Testis (tissue), 2 donors: ENCODE measurements at regions not wholly inside any gene's neighbourhood (a gene's known extent, or its start where the extent isn't known, plus 50 kb on each side); places are given as distances from the start of the nearest gene placed in this dataset.
"Not testable (repeated sequence)": the region's sequence is repeated elsewhere in the genome, so short reads cannot be mapped to it uniquely, and the experiment has no call there.

ENCODE experiments used
- DNase-seq: peaks from one replicate; pipeline ENCODE4 v3.0.0-alpha.2; 2019
- H3K27ac ChIP-seq, 2 donors: fragments of 200-600 bp; sonication (generic); one replicate each; pipeline ENCODE4 v1.5.1; 2019
- H3K27me3 ChIP-seq: fragments of 200-600 bp; sonication (generic); one replicate; pipeline ENCODE4 v1.5.1; 2019
- H3K36me3 ChIP-seq: fragments of 200-600 bp; sonication (generic); one replicate; pipeline ENCODE4 v1.5.1; 2017; ENCODE audit warnings: low read depth; ENCODE audit errors: missing control alignments
- H3K4me1 ChIP-seq: fragments of 200-600 bp; sonication (generic); one replicate; pipeline ENCODE4 v1.5.1; 2019
- H3K4me3 ChIP-seq, 2 donors: fragments of 200-600 bp; sonication (generic); one replicate each; pipeline ENCODE4 v1.5.1; 2017 to 2019
- H3K9me3 ChIP-seq: fragments of 200-600 bp; sonication (generic); one replicate; pipeline ENCODE4 v1.5.1; 2017
- CTCF ChIP-seq, 3 experiments: fragments of 450-650 bp in 2 of 3; fragments of 200-600 bp in 1 of 3; sonication (generic) in 1 of 3; IDR thresholded peaks; one replicate each; pipeline ENCODE4 v1.5.1; 2016 to 2019; ENCODE audit warnings: antibody characterized with exemption in 3 of 3, mild to moderate bottlenecking in 2 of 3, moderate library complexity in 1 of 3
- POLR2A ChIP-seq: fragments of 450-650 bp; IDR thresholded peaks from one replicate; pipeline ENCODE4 v1.6.1; 2017; ENCODE audit warnings: antibody characterized with exemption, mild to moderate bottlenecking, moderate library complexity
- WGBS, 2 donors: methylation state at CpG; one replicate each; pipeline ENCODE4 v1.1.5; 2018; 5-methylcytosine and 5-hydroxymethylcytosine counted together
- intact Hi-C: fragments of 100-400 bp; cut with DNase I; formaldehyde crosslinking; loops from one replicate; pipeline ENCODE4 v1.15.1; 2023; ENCODE audit warnings: low total_unique reads

- WGBS, 2 donors: 66 to 82% methylated on average over 5 of the region's 5 CpGs
Observed at GRCh38 chr21:15211491-15212133, 146.8 kb upstream of the NRIP1 start.

DNA sequence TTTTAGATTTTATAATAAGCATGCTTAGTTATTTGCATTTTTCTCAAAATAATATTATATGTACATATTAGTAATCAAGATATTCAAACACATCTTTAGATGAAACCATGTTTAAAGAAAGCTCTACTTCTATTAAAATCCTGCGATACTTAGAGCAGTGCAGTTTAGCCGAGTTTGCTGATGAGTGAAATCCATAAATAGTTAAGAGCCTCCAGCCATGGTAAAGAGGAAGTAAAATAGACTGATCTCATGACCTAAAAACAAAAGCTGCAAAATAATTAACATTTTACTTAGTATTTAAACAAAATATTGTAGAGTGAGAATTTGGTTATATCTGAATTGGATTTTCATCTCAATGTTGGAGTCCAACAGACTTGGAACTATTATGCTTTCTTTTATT is 147.4 kb upstream of the NRIP1 start:
- H3K4me3 ChIP-seq: no peak overlapping the region
- no peaks in the 10 kb centered on the region for H3K9me3 ChIP-seq
- H3K4me1 ChIP-seq: no peaks in the 10 kb centered on the region
- no peak for DNase-seq
- no peak overlapping the region for H3K27ac ChIP-seq
- WGBS, 2 donors: 83 to 86% methylated on average over 2 of the region's 2 CpGs
- intact Hi-C loops: no loop called here
- no peaks in the 10 kb centered on the region for H3K27me3 ChIP-seq
- no peak for TF ChIP-seq POLR2A
- TF ChIP-seq CTCF (IDR thresholded peaks at IDR 0.05): no peak
- H3K36me3 ChIP-seq: no peaks in the 10 kb centered on the region

More at GRCh38 chr21:15211491-15212133, 146.8 kb upstream of the NRIP1 start:
- Histone ChIP-seq H3K9me3 (no peaks in the 10 kb centered on the region), H3K4me1 (no peaks in the 10 kb centered on the region), H3K4me3 (no peak overlapping the region), H3K36me3 (no peaks in the 10 kb centered on the region), H3K27ac (no peak overlapping the region), H3K27me3 (no peaks in the 10 kb centered on the region)
- intact Hi-C loops: no loop called here
- no peak for DNase-seq
- TF ChIP-seq POLR2A (no peak), CTCF (IDR thresholded peaks at IDR 0.05) (no peak)

GRCh38 chr21:15218476-15218875 is 153.7 kb upstream of the NRIP1 start:
- H3K36me3 ChIP-seq, H3K27ac ChIP-seq, H3K9me3 ChIP-seq, DNase-seq, H3K4me1 ChIP-seq, H3K4me3 ChIP-seq, H3K27me3 ChIP-seq, intact Hi-C loops: not testable (repeated sequence)
- 67% methylated on average over 2 of the region's 23 CpGs; no CpG with 5 or more reads in 1 of the 2 donors for WGBS, 2 donors

DNA sequence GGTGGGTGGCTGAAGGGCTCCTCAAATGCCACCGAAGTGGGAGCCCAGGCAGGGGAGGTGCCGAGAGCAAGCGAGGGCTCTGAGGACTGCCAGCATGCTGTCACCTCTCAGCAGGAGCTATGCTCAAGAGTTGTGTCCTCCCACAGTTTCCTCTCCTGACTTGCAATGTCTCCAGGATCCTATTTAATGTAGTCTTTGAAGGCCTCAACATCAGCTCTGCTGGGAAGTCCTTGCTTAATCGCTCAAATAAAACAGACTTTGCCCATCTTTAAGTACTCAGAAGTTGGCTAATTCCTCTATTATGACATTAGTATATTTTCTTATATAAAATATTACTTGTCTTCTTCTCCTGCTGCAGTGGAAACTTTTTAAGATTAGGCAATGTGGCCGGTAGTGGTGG is 154.2 kb upstream of the NRIP1 start:
- Histone ChIP-seq H3K9me3 (no peaks in the 10 kb centered on the region), H3K4me1 (no peaks in the 10 kb centered on the region), H3K36me3 (no peaks in the 10 kb centered on the region), H3K27ac (no peak overlapping the region), H3K27me3 (no peaks in the 10 kb centered on the region), H3K4me3 (no peak overlapping the region)
- WGBS, 2 donors: 62 to 90% methylated on average over 2 to 4 of the region's 5 CpGs
- no peak for TF ChIP-seq POLR2A
- no peak for TF ChIP-seq CTCF (IDR thresholded peaks at IDR 0.05)
- intact Hi-C loops: no loop called here
- DNase-seq: no peak

GRCh38 chr21:15219894-15220293 is 155.1 kb upstream of the NRIP1 start:
- TF ChIP-seq CTCF (IDR thresholded peaks at IDR 0.05): no peak
- TF ChIP-seq POLR2A: no peak
- DNase-seq: no peak
- H3K4me3 ChIP-seq: no peak overlapping the region
- no peaks in the 10 kb centered on the region for H3K4me1 ChIP-seq
- no peaks in the 10 kb centered on the region for H3K9me3 ChIP-seq
- H3K27ac ChIP-seq: no peak overlapping the region
- no peaks in the 10 kb centered on the region for H3K27me3 ChIP-seq
- intact Hi-C loops: no loop called here
- H3K36me3 ChIP-seq: no peaks in the 10 kb centered on the region
- WGBS, 2 donors: 64 to 81% methylated on average over 6 of the region's 6 CpGs
